Ascending aorta (tissue), 2 donors: ENCODE measurements at regions not wholly inside any gene's neighbourhood (a gene's known extent, or its start where the extent isn't known, plus 50 kb on each side); places are given as distances from the start of the nearest gene placed in this dataset.

Experiments used
- DNase-seq, 2 donors: peaks; one replicate each; pipeline ENCODE4 v3.0.0-alpha.2; 2019; ENCODE audit warnings: low spot score in 2 of 2
- H3K27ac ChIP-seq, 2 donors: fragments of 200-600 bp; sonication (generic); one replicate each; pipeline ENCODE4 v1.5.1; 2016 to 2017; ENCODE audit warnings: mild to moderate bottlenecking in 1 of 2
- H3K27me3 ChIP-seq: fragments of 200-600 bp; sonication (generic); one replicate; pipeline ENCODE4 v1.5.1; 2017
- H3K36me3 ChIP-seq, 2 donors: fragments of 200-600 bp; sonication (generic); one replicate each; pipeline ENCODE4 v1.5.1; 2016
- H3K4me1 ChIP-seq, 2 donors: fragments of 200-600 bp; sonication (generic); one replicate each; pipeline ENCODE4 v1.5.1; 2016 to 2017; ENCODE audit warnings: mild to moderate bottlenecking in 1 of 2
- H3K4me3 ChIP-seq, 2 donors: fragments of 200-600 bp; sonication (generic); one replicate each; pipeline ENCODE4 v1.5.1; 2016 to 2017; ENCODE audit warnings: mild to moderate bottlenecking in 1 of 2
- H3K9me3 ChIP-seq, 2 donors: fragments of 200-600 bp; sonication (generic); one replicate each; pipeline ENCODE4 v1.5.1; 2016
- CTCF ChIP-seq, 3 experiments: fragments of 200-600 bp in 2 of 3; fragments of 450-650 bp in 1 of 3; sonication (generic) in 2 of 3; IDR thresholded peaks; one replicate each; pipeline ENCODE4 v1.5.1; 2016 to 2019; ENCODE audit warnings: antibody characterized with exemption in 3 of 3, mild to moderate bottlenecking in 1 of 3, moderate library complexity in 1 of 3
- intact Hi-C: fragments of 100-400 bp; cut with DNase I; formaldehyde crosslinking; loops from one replicate; pipeline ENCODE4 v1.15.1; 2023

- intact Hi-C loops = no loop called here
These were observed 1105.9 kb downstream of the ARAP2 start for GRCh38 chr4:35138449-35138848.

GRCh38 chr4:35147761-35148160 is 1096.6 kb downstream of the ARAP2 start:
- no peaks in the 10 kb centered on the region for H3K36me3 ChIP-seq
- no peaks in the 10 kb centered on the region for H3K9me3 ChIP-seq
- DNase-seq = no peak
- no peak for TF ChIP-seq CTCF (IDR thresholded peaks at IDR 0.05)
- H3K27ac ChIP-seq = no peak overlapping the region
- no peaks in the 10 kb centered on the region for H3K27me3 ChIP-seq
- intact Hi-C loops = no loop called here
- H3K4me3 ChIP-seq = no peak overlapping the region
- no peaks in the 10 kb centered on the region for H3K4me1 ChIP-seq

More at GRCh38 chr4:35138449-35138848, 1105.9 kb downstream of the ARAP2 start:
- no peaks in the 10 kb centered on the region for H3K4me1 ChIP-seq
- no peaks in the 10 kb centered on the region for H3K36me3 ChIP-seq
- no peak overlapping the region for H3K27ac ChIP-seq
- H3K9me3 ChIP-seq = no peaks in the 10 kb centered on the region
- TF ChIP-seq CTCF (IDR thresholded peaks at IDR 0.05) = no peak
- no peaks in the 10 kb centered on the region for H3K27me3 ChIP-seq
- H3K4me3 ChIP-seq = no peak overlapping the region
- DNase-seq = no peak

- intact Hi-C loops = no loop called here
- no peak overlapping the region for H3K27ac ChIP-seq
- no peak overlapping the region for H3K4me3 ChIP-seq
- H3K27me3 ChIP-seq = no peaks in the 10 kb centered on the region
- no peak for TF ChIP-seq CTCF (IDR thresholded peaks at IDR 0.05)
- no peaks in the 10 kb centered on the region for H3K9me3 ChIP-seq
- no peaks in the 10 kb centered on the region for H3K4me1 ChIP-seq
- DNase-seq = no peak
- no peaks in the 10 kb centered on the region for H3K36me3 ChIP-seq
These were observed 1092.3 kb downstream of the ARAP2 start for GRCh38 chr4:35151816-35152572.

- no peak for DNase-seq
- no peaks in the 10 kb centered on the region for H3K36me3 ChIP-seq
- TF ChIP-seq CTCF (IDR thresholded peaks at IDR 0.05) = no peak
- intact Hi-C loops = no loop called here
- H3K27me3 ChIP-seq = no peaks in the 10 kb centered on the region
- H3K27ac ChIP-seq = no peak overlapping the region
- H3K4me1 ChIP-seq = no peaks in the 10 kb centered on the region
- H3K9me3 ChIP-seq = no peaks in the 10 kb centered on the region
- no peak overlapping the region for H3K4me3 ChIP-seq
These were observed 1081.1 kb downstream of the ARAP2 start for GRCh38 chr4:35163168-35163567.

GRCh38 chr4:35164063-35164462 is 1080.3 kb downstream of the ARAP2 start:
- no peaks in the 10 kb centered on the region for H3K9me3 ChIP-seq
- H3K4me3 ChIP-seq = no peak overlapping the region
- no peak overlapping the region for H3K27ac ChIP-seq
- no peaks in the 10 kb centered on the region for H3K36me3 ChIP-seq
- TF ChIP-seq CTCF (IDR thresholded peaks at IDR 0.05) = no peak
- H3K27me3 ChIP-seq = no peaks in the 10 kb centered on the region
- DNase-seq = no peak
- intact Hi-C loops = no loop called here
- no peaks in the 10 kb centered on the region for H3K4me1 ChIP-seq
